GM06990 (cell line): ENCODE measurements at regions not wholly inside any gene's neighbourhood (a gene's known extent, or its start where the extent isn't known, plus 50 kb on each side); places are given as distances from the start of the nearest gene placed in this dataset.
"Not testable (repeated sequence)": the region's sequence is repeated elsewhere in the genome, so short reads cannot be mapped to it uniquely, and the experiment has no call there.

ENCODE experiments used
- DNase-seq: peaks from one replicate; pipeline ENCODE4 v3.0.0-alpha.2; 2011; ENCODE audit not compliant: insufficient read length; ENCODE audit errors: extremely low read depth
- H3K27me3 ChIP-seq: replicated peaks from 2 replicates; pipeline ENCODE4 v1.6.0; 2011; ENCODE audit warnings: low read length; ENCODE audit not compliant: control insufficient read depth, insufficient read depth
- H3K36me3 ChIP-seq: 2 replicates; pipeline ENCODE4 v1.5.1; 2011; ENCODE audit warnings: low read length; ENCODE audit not compliant: control insufficient read depth, insufficient read depth
- H3K4me3 ChIP-seq: replicated peaks from 2 replicates; pipeline ENCODE4 v1.5.1; 2011; ENCODE audit warnings: low read depth, mild to moderate bottlenecking, control low read depth, low read length
- TF ChIP-seq, protein P1 (sequence below): IDR thresholded peaks from 2 replicates; pipeline ENCODE4 v1.5.1; 2011; ENCODE audit warnings: low read length, control low read depth, mild to moderate bottlenecking, inconsistent platforms; ENCODE audit not compliant: insufficient read depth, poor library complexity, severe bottlenecking

DNA sequence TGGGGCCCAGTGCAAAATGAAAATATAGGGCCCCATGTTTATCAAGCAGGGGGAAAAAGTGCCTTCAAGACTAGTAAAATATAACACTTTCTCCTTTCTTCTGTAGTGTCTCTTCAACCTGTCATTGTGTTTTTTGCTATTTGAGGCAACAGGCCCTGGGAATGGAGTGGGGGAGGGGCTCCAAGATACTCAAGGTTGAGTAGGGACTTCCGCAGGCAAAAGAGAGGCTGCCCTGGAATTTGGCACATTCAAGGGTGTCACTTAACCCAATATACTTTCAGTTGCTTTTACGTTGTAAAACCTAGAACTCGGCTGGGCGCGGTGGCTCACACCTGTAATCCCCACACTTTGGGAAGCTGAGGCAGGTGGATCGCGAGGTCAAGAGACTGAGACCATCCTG, 154.9 kb downstream of the ALDH8A1 start:
- Histone ChIP-seq H3K36me3 (no peaks in the 10 kb centered on the region), H3K27me3 (no peaks in the 10 kb centered on the region), H3K4me3 (no peak overlapping the region)
- no peak for DNase-seq
- TF ChIP-seq, protein P1, sequence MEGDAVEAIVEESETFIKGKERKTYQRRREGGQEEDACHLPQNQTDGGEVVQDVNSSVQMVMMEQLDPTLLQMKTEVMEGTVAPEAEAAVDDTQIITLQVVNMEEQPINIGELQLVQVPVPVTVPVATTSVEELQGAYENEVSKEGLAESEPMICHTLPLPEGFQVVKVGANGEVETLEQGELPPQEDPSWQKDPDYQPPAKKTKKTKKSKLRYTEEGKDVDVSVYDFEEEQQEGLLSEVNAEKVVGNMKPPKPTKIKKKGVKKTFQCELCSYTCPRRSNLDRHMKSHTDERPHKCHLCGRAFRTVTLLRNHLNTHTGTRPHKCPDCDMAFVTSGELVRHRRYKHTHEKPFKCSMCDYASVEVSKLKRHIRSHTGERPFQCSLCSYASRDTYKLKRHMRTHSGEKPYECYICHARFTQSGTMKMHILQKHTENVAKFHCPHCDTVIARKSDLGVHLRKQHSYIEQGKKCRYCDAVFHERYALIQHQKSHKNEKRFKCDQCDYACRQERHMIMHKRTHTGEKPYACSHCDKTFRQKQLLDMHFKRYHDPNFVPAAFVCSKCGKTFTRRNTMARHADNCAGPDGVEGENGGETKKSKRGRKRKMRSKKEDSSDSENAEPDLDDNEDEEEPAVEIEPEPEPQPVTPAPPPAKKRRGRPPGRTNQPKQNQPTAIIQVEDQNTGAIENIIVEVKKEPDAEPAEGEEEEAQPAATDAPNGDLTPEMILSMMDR, result no peak

DNA sequence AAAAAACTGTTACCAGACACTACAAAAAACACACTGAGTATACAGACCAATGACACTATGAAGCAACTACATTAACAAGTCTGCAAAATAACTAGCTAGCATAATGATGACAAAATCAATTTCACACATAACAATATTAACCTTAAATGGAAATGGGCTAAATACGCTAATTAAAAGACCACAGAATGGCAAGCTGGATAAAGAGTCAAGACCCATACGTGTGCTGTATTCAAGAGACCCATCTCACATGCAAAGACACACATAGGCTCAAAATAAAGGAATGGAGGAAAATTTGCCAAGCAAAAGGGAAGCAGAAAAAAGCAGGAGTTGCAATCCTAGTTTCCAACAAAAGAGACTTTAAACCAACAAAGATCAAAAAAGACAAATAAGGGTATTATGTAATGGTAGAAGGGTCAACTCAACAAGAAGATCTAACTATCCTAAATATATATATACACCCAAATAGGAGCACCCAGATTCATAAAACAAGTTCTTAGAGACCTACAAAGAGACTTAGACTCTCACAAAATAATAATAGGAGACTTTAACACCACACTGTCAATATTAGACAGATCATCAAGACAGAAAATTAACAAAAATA, 158.6 kb downstream of the ALDH8A1 start:
- H3K4me3 ChIP-seq, DNase-seq, H3K36me3 ChIP-seq, H3K27me3 ChIP-seq: not testable (repeated sequence)

DNA sequence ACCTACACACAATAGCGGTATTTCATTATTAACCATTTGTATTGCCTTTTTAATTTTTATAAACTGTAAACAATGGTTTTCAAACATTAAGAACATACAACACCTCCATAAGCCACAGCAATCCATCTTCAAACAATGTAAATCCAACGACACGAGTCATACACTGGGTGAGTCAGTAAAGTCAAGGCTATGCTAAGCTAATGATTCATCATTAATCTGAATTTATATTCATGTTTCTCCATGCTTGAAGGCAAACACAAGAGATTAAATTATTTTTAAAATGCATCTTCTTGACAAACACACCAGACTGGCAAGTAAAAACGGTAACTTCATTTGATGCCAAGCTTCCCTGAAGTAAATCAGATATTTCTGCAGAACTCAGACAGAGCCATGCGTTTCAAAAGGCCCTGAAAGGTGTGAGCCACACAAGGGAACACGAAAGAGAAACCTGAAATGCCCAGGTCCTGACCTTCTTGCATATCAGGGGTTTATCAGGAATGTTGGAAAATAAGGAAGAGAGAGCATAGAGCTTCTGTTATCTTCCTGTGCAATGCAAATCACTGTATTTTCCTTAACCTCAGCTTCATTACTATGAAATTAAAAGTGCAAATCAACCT, 162.5 kb downstream of the ALDH8A1 start:
- Histone ChIP-seq H3K27me3 (no peaks in the 10 kb centered on the region), H3K36me3 (no peaks in the 10 kb centered on the region), H3K4me3 (no peak overlapping the region)
- TF ChIP-seq, protein P1, result no peak
- DNase-seq, result no peak

DNA sequence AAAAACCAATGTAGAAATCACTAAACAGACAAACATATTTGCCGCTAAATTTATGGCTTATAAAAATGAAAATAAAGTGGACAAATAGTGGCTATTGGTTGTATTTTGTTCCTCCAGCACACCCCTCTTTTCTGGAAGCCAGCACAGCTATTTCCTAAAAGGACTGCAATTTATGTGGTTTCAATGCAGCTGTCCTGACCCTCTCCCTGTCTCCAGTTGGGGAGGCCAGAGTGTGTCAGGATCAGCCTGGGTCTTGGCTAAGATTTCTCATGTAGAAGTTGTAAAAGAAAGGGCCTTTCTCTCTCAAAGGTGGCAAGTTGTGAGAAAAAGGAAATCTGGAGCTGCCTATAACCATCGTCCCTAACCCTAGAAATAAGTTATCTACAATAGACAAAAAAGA, 165.6 kb downstream of the ALDH8A1 start:
- DNase-seq, result no peak
- no peaks in the 10 kb centered on the region for H3K27me3 ChIP-seq
- TF ChIP-seq, protein P1, result no peak
- H3K4me3 ChIP-seq, result no peak overlapping the region
- no peaks in the 10 kb centered on the region for H3K36me3 ChIP-seq

DNA sequence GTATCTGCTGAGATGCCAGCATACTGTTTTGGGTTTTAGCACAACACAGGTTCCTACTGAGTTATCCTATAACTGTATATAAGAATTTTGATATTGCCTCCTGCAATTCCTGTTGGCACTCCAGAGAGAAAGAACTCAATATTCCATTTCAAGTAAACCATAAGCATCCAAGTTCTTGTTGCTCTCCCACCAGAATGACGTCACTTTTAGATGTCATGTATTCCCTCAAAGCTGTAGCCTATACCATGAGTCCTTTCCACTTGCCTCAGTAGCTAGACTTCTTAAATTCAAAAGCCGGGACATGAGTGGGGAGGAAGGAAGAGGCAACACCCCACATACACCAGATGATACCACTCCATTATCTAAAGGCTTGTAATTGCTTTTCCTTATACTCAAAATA, 171.5 kb downstream of the ALDH8A1 start:
- Histone ChIP-seq H3K36me3 (no peaks in the 10 kb centered on the region), H3K27me3 (no peaks in the 10 kb centered on the region), H3K4me3 (no peak overlapping the region)
- TF ChIP-seq, protein P1, result no peak
- DNase-seq, result no peak

DNA sequence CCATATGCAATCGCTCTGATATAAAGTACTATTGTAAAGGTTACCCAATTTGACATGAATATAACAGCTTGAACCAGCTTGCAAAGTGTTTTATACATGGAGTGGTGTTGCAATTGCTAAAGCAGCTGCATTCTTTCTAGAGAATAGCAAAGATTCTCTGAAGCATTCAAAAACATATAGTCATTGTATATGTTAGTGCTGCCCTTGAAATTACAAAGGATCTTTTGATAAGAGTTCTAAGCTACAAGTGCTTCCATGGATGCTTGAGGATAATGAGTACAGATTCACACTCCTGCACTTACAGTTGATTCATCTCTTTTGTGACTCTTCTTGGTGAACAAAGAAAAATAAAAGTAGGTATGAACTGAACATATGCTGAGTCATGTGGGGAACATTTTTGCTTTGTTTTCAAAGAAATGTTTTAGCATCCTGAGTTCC, 175.7 kb downstream of the ALDH8A1 start:
- no peaks in the 10 kb centered on the region for H3K36me3 ChIP-seq
- H3K4me3 ChIP-seq, result no peak overlapping the region
- H3K27me3 ChIP-seq, result no peaks in the 10 kb centered on the region
- TF ChIP-seq, protein P1, result no peak
- no peak for DNase-seq
